IPS-15b (cell line): ENCODE measurements at regions not wholly inside any gene's neighbourhood (a gene's known extent, or its start where the extent isn't known, plus 50 kb on each side); places are given as distances from the start of the nearest gene placed in this dataset.

Experiments
- H3K27me3 ChIP-seq: one replicate; pipeline ENCODE4 v1.6.1; 2013; ENCODE audit warnings: low read length; ENCODE audit not compliant: control insufficient read depth, insufficient read depth
- H3K36me3 ChIP-seq: one replicate; pipeline ENCODE4 v1.6.1; 2013; ENCODE audit warnings: low read length; ENCODE audit not compliant: control insufficient read depth, insufficient read depth
- H3K4me1 ChIP-seq: one replicate; pipeline ENCODE4 v1.6.1; 2013; ENCODE audit warnings: mild to moderate bottlenecking, low read length; ENCODE audit not compliant: control insufficient read depth, insufficient read depth
- H3K4me3 ChIP-seq: one replicate; pipeline ENCODE4 v1.5.1; 2013; ENCODE audit warnings: low read depth, low read length
- H3K9ac ChIP-seq: one replicate; pipeline ENCODE4 v1.6.1; 2013; ENCODE audit warnings: low read depth, mild to moderate bottlenecking, low read length
- H3K9me3 ChIP-seq: one replicate; pipeline ENCODE4 v1.6.1; 2013; ENCODE audit warnings: mild to moderate bottlenecking, low read length; ENCODE audit not compliant: control insufficient read depth, insufficient read depth

GRCh38 chr21:19608101-19608621 is 1204.6 kb upstream of the TMPRSS15 start:
- Histone ChIP-seq H3K9me3 (no peaks in the 10 kb centered on the region), H3K36me3 (no peaks in the 10 kb centered on the region), H3K27me3 (no peaks in the 10 kb centered on the region), H3K4me3 (no peak overlapping the region), H3K4me1 (peaks cover 19% of the 10 kb centered on the region), H3K9ac (no peak overlapping the region)

DNA sequence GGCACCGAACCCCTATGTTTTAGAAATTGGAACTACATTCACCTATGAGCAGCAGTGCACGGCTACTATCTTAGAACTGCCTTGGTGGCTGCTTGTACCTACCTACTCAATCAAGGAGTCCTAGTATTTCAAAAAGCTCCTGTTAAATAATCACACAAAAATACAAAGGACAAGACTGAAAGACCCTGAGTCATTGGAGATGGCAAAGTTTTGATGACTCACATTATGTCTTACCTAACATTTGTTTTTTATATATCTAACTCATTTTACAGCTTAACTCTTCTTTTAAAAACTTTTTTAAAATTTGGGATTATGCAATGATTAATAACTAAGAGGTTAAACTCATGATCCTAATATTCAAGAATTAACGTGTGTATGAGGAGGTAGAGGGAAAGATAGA is 1206.0 kb upstream of the TMPRSS15 start:
- Histone ChIP-seq H3K27me3 (no peaks in the 10 kb centered on the region), H3K9me3 (no peaks in the 10 kb centered on the region), H3K9ac (no peak overlapping the region), H3K36me3 (no peaks in the 10 kb centered on the region), H3K4me3 (no peak overlapping the region), H3K4me1 (peaks cover 19% of the 10 kb centered on the region)

DNA sequence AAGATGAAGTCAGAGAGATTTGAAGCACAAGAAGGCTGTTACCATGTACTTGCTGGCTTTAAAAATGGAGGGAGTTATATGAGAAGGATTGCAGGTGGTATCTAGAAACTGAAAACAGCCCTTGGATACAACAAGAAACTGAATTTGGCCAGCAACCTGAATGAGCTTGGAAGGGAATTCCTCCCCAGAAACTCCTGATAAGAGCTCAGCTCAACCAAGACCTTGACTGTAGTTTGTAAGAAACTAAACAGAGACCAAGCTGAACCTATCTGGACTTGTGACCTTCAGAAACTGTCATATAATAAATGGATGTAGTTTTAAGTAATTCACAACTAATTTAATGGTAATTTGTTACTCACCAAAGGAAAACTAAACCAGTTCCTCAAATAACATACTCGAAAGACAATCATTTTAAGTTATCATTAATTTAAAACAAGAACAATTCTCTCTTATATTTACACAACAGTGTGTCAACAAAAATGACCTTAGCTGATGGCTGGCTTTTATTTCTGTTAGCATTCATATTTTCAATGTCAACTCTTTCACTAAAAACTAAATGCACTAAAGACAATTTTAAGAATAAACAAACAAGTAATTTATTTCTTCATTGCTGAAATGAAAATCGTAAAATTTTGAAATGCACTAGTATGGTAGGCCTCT is 1218.4 kb upstream of the TMPRSS15 start:
- Histone ChIP-seq H3K27me3 (no peaks in the 10 kb centered on the region), H3K9me3 (no peaks in the 10 kb centered on the region), H3K9ac (no peak overlapping the region)

DNA sequence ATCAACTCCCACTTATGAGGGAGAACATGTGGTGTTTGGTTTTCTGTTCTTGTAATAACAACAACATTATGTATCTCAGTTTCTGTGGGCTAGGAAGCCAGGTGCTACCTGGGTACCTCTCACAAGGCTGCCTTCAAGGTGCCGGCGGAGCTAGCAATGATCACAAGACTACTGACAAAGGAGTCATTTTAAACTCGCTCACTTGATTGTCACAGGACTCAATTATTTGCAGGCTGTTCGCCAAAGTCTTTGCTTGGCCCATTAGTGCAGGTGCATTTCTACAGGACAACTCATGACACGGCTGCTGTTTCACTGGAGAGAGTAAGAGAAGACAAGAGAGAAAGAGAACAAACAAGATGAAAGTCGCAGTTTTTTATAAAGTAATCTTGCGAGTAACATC is 1237.4 kb upstream of the TMPRSS15 start:
- H3K27me3 ChIP-seq = no peaks in the 10 kb centered on the region
- H3K9ac ChIP-seq = no peak overlapping the region
- no peaks in the 10 kb centered on the region for H3K4me1 ChIP-seq
- H3K36me3 ChIP-seq = no peaks in the 10 kb centered on the region
- H3K9me3 ChIP-seq = no peaks in the 10 kb centered on the region
- H3K4me3 ChIP-seq = no peak overlapping the region

More for the DNA sequence above, 1218.4 kb upstream of the TMPRSS15 start:
- Histone ChIP-seq H3K4me1 (no peaks in the 10 kb centered on the region), H3K36me3 (no peaks in the 10 kb centered on the region), H3K4me3 (no peak overlapping the region)

DNA sequence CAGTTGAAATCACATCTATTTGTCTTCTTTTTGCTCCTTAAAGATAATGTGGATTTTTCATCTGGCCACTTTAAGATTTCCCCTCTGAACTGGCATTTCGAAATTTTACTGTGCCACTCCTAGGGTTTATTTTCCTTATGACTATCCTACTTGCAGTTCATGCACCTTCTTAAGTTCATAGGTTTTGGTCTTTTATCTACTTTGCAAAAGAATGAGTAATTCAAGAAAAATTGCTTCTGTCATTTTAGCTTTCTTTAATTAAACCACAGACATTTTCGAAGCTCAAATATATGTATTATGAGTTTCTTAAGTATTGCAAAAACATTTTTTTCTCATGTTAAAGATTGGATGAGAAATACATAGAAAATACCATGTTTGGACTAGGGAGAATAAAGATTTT is 1244.8 kb upstream of the TMPRSS15 start:
- H3K27me3 ChIP-seq = no peaks in the 10 kb centered on the region
- no peak overlapping the region for H3K9ac ChIP-seq
- H3K36me3 ChIP-seq = no peaks in the 10 kb centered on the region
- no peaks in the 10 kb centered on the region for H3K4me1 ChIP-seq
- H3K9me3 ChIP-seq = no peaks in the 10 kb centered on the region
- no peak overlapping the region for H3K4me3 ChIP-seq

GRCh38 chr21:19683492-19683891 is 1279.9 kb upstream of the TMPRSS15 start:
- no peak overlapping the region for H3K9ac ChIP-seq
- no peaks in the 10 kb centered on the region for H3K9me3 ChIP-seq
- no peaks in the 10 kb centered on the region for H3K4me1 ChIP-seq
- no peaks in the 10 kb centered on the region for H3K27me3 ChIP-seq
- no peak overlapping the region for H3K4me3 ChIP-seq
- H3K36me3 ChIP-seq = no peaks in the 10 kb centered on the region

GRCh38 chr21:19684328-19684727 is 1280.7 kb upstream of the TMPRSS15 start:
- no peaks in the 10 kb centered on the region for H3K4me1 ChIP-seq
- H3K4me3 ChIP-seq = no peak overlapping the region
- no peaks in the 10 kb centered on the region for H3K36me3 ChIP-seq
- no peaks in the 10 kb centered on the region for H3K9me3 ChIP-seq
- no peak overlapping the region for H3K9ac ChIP-seq
- no peaks in the 10 kb centered on the region for H3K27me3 ChIP-seq

- H3K27me3 ChIP-seq = no peaks in the 10 kb centered on the region
- H3K36me3 ChIP-seq = no peaks in the 10 kb centered on the region
- no peak overlapping the region for H3K4me3 ChIP-seq
- H3K9me3 ChIP-seq = no peaks in the 10 kb centered on the region
- H3K4me1 ChIP-seq = no peaks in the 10 kb centered on the region
- H3K9ac ChIP-seq = no peak overlapping the region
These were observed 1288.6 kb upstream of the TMPRSS15 start for GRCh38 chr21:19692231-19692630.

GRCh38 chr21:19695796-19696195 is 1292.2 kb upstream of the TMPRSS15 start:
- Histone ChIP-seq H3K4me1 (no peaks in the 10 kb centered on the region), H3K36me3 (no peaks in the 10 kb centered on the region), H3K9me3 (no peaks in the 10 kb centered on the region), H3K4me3 (no peak overlapping the region), H3K27me3 (no peaks in the 10 kb centered on the region), H3K9ac (no peak overlapping the region)

- Histone ChIP-seq H3K36me3 (no peaks in the 10 kb centered on the region), H3K27me3 (no peaks in the 10 kb centered on the region), H3K9me3 (no peaks in the 10 kb centered on the region), H3K4me1 (no peaks in the 10 kb centered on the region), H3K4me3 (no peak overlapping the region), H3K9ac (no peak overlapping the region)
These were observed 1296.9 kb upstream of the TMPRSS15 start for GRCh38 chr21:19700476-19700875.

- no peak overlapping the region for H3K4me3 ChIP-seq
- no peaks in the 10 kb centered on the region for H3K27me3 ChIP-seq
- H3K9ac ChIP-seq = no peak overlapping the region
- H3K9me3 ChIP-seq = no peaks in the 10 kb centered on the region
- no peaks in the 10 kb centered on the region for H3K36me3 ChIP-seq
- no peaks in the 10 kb centered on the region for H3K4me1 ChIP-seq
These were observed 1295.5 kb upstream of the NCAM2 start for GRCh38 chr21:19702726-19703125.

- no peaks in the 10 kb centered on the region for H3K27me3 ChIP-seq
- no peaks in the 10 kb centered on the region for H3K4me1 ChIP-seq
- H3K36me3 ChIP-seq = no peaks in the 10 kb centered on the region
- no peak overlapping the region for H3K9ac ChIP-seq
- no peak overlapping the region for H3K4me3 ChIP-seq
- H3K9me3 ChIP-seq = no peaks in the 10 kb centered on the region
These were observed 1293.4 kb upstream of the NCAM2 start for GRCh38 chr21:19704832-19705231.
